Posterior cingulate gyrus (tissue), 11 donors: ENCODE measurements at regions not wholly inside any gene's neighbourhood (a gene's known extent, or its start where the extent isn't known, plus 50 kb on each side); places are given as distances from the start of the nearest gene placed in this dataset.

Source experiments
- DNase-seq, 10 donors: peaks; one replicate each; pipeline versions ENCODE4 v3.0.0 to v3.0.0-alpha.2; 2020 to 2021; ENCODE audit warnings: mixed read lengths in 3 of 10
- intact Hi-C: fragments of 100-400 bp; cut with DNase I; formaldehyde crosslinking; loops from one replicate; pipeline ENCODE4 v1.15.1; 2023

DNA sequence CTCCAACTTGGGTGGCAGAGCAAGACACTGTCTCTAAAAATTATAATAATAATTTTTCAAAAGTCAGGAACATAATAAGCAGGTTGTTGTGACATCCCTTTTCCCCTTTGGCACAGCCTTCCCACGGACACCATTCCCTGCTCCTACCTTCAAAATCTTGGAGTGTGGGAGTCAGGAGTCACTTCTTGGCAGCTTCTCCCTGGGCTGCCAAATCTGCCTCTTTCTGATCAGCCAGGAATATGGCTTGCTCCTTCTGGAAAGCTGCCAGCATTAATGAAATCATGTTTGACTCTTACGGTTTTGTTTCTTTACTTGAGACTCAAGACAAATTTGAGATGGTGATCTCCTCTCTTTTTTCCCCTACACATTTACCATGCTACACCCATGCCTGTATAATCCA, 391.4 kb upstream of the SYT1 start:
- intact Hi-C loops = no loop called here

GRCh38 chr12:78473561-78473960, 391.0 kb upstream of the SYT1 start:
- DNase-seq = no peak
- intact Hi-C loops = no loop called here

More for the DNA sequence above, 391.4 kb upstream of the SYT1 start:
- DNase-seq = no peak

- no peak for DNase-seq
- intact Hi-C loops = no loop called here
Observed at GRCh38 chr12:78483767-78484315, 380.7 kb upstream of the SYT1 start.

- intact Hi-C loops = no loop called here
- no peak for DNase-seq
Observed at GRCh38 chr12:78489990-78490389, 374.6 kb upstream of the SYT1 start.

- intact Hi-C loops = no loop called here
- no peak for DNase-seq
Observed at GRCh38 chr12:78490861-78491260, 373.7 kb upstream of the SYT1 start.

- intact Hi-C loops = no loop called here
- no peak for DNase-seq
Observed at GRCh38 chr12:78494911-78495310, 369.7 kb upstream of the SYT1 start.

DNA sequence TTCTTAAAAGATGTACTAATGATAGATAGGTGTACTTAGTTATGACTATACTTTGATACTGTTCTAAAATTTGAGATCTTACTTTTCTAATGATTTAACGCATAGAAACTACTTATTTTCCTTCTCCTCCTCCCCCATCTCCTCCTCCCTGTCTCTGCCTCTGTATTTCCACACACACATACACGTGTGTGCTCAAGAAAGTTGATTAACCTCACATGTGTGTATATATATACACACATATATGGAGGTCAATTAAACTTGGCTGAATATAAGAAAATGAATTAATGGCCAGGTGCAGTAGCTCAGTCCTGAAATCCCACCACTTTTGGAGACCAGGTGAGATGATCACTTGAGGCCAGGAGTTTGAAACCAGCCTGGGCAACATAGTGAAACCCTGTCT, 362.7 kb upstream of the SYT1 start:
- intact Hi-C loops = no loop called here
- DNase-seq = no peak

DNA sequence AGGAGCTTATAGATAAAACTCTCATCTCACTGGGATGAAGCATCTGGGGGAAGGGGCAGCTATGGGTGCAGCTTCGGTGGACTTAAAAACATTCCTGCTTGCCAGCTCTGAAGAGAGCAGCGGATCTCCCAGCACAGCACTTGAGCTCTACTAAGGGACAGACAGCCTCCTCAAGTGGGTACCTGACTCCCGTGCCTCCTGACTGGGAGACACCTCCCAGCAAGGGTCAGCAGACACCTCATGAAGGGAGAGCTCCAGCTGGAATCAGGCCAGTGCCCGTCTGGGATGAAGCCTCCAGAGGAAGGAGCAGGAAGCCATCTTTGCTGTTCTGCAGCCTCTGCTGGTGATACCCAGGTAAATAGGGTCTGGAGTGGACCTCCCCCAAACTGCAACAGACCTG, 345.2 kb upstream of the SYT1 start:
- intact Hi-C loops = no loop called here
- peak in 2 of 10 donors; percentile 25 to 68 for DNase-seq

DNA sequence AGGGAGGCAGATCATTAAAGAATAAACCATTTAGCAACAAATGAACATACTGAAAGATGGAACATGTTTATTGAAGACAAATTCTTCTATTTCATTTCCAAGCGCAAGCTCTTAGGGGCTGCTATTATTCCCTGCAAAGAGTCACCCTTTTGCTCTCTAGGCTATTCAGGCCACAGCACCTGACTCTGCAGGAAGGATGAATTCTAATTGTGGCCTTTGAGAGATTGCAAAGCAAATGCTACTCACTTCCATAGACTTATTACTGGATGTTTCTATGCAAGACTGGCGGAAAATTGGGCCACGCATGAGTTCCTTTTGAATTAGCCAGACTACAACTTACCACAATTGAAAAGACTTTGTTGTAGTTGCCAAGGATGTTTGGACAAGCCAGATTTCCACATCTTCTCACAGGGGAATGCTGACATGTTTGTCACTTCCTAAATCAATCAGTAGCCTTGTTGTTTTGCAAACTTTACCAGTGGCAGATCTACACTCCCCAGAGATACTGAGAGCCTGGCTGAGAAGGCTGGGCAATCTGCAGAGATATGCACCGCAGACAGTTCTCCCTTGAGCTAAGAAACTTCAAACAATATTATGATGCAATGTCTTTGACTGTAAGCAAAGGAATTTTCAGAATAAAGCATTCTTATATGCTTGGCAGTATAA, 334.3 kb upstream of the SYT1 start:
- DNase-seq = no peak
- intact Hi-C loops = no loop called here

GRCh38 chr12:78531831-78532458, 332.6 kb upstream of the SYT1 start:
- intact Hi-C loops = no loop called here
- DNase-seq = no peak

GRCh38 chr12:78534311-78534710, 330.3 kb upstream of the SYT1 start:
- intact Hi-C loops = no loop called here
- DNase-seq = no peak

- DNase-seq = no peak
- intact Hi-C loops = no loop called here
Observed at GRCh38 chr12:78540606-78541336, 323.8 kb upstream of the SYT1 start.

DNA sequence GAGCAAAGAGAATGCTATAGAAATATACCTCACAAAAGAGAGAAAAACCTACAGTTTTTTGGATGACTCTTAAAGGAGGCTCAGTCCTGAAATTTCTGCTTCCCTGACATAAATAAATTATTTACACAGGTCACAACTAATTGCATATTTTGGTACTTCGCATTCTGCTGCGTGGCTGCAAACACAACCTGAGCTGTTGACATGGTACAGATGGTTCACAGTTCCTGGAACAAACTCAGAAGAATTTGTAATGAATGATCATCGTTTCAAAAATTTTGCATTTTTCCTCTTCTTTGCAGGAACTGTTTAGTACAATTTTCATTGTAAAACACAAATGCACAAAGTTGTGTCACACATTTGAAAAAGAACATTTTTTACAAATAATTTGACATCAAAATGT, 313.7 kb upstream of the SYT1 start:
- DNase-seq = no peak
- intact Hi-C loops = no loop called here

- intact Hi-C loops = no loop called here
- DNase-seq = no peak
Observed at GRCh38 chr12:78555802-78556201, 308.8 kb upstream of the SYT1 start.

GRCh38 chr12:78556651-78557050, 307.9 kb upstream of the SYT1 start:
- intact Hi-C loops = no loop called here
- no peak for DNase-seq

DNA sequence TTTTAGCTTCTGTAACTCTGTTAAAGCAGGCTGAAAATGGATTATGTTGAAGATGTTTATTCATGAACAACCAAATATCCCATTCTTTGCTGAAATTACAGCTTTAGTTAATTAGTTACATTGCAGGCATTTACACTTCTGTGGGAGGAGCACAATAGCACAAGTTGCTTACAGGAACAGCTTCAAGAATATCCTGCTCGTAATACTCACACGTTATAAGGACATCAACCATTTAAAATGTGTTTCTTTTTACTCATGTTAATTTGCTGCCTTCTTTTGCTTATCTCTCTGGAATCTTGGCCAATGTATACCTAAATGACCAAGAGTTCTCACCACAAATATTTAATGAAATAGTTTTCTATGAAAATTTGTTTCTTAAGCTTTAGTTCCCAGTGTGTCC, 305.2 kb upstream of the SYT1 start:
- intact Hi-C loops = no loop called here
- DNase-seq = no peak

GRCh38 chr12:78559886-78560285, 304.7 kb upstream of the SYT1 start:
- no peak for DNase-seq
- intact Hi-C loops = no loop called here

GRCh38 chr12:78560633-78561032, 303.9 kb upstream of the SYT1 start:
- DNase-seq = peak in 6 of 10 donors; percentile 11 to 70 (median 27)
- intact Hi-C loops = no loop called here

DNA sequence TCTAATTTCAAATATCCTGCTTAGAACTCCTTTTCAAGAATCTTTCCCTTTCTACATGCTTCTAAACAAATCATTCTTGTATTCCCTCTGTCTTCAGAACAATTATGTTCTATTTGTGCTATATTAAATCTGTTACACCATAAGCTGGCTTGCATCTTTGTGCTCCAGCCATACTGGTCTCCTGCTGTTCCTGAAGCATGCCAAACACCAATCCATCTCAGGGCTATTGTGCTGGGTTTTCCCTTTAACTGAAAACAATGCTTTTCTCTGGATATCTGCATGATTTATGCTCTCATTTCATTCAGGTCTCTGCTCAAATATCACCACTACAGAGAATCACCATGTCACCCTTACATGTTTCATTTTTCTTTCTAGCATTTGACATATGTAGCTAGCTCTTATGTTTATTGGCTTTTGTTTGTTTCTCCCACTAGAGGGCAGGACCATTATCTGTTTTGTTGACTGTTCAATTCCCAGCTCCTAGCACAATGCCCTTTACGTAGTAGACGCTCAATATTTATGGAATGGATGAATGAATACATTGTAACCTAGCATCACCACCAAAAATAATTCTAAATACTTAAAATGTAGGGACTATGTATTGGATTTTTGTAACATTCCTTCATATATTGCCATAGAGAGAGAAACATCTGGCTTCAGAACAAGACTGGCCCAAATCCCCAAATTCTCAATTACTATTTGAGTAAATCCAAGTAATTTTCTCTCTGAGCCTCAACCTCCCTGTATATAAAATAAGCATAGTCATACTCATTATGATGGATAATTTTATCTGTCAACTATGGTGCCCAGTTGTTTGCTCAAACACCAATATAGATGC, 302.0 kb upstream of the SYT1 start:
- intact Hi-C loops = no loop called here
- no peak for DNase-seq

DNA sequence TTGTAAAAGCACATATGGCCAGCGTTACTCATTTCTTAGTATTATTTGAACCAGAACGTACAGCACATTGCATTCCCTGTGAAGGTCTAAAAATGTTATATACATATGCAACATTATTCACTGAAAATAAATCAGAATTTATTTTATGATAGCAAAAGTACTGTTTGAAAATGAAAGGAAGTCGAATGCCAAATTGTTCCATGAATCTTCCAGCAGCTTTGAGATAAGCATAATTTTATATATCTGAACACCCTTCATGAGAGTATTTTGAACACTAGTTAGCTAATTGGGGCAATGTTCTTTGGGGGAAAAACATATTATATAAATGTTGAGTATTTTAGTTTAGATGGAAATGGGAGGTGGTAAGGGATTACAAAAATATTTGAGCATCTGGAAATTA, 300.7 kb upstream of the SYT1 start:
- no peak for DNase-seq

GRCh38 chr12:78566456-78566855, 298.1 kb upstream of the SYT1 start:
- no peak for DNase-seq
- intact Hi-C loops = no loop called here

More for the DNA sequence above, 300.7 kb upstream of the SYT1 start:
- intact Hi-C loops = no loop called here
